Nephron (organoid): ENCODE measurements at regions not wholly inside any gene's neighbourhood (a gene's known extent, or its start where the extent isn't known, plus 50 kb on each side); places are given as distances from the start of the nearest gene placed in this dataset.
A peak's percentile ranks its signal among the peaks of the same experiment; 100 is the strongest.

Source experiments
- H3K27ac Mint-ChIP-seq, 3 experiments: 2 replicates each; pipeline ENCODE4 v1.8.0; 2020; ENCODE audit warnings: mixed read lengths in 3 of 3, mild to moderate bottlenecking in 2 of 3, moderate library complexity in 1 of 3
- H3K27me3 Mint-ChIP-seq: 2 replicates; pipeline ENCODE4 v1.8.0; 2021; ENCODE audit warnings: low read depth, mild to moderate bottlenecking, moderate library complexity, mixed read lengths
- H3K36me3 Mint-ChIP-seq: 2 replicates; pipeline ENCODE4 v1.8.0; 2020; ENCODE audit warnings: low read depth, mixed read lengths
- H3K4me1 Mint-ChIP-seq: 2 replicates; pipeline ENCODE4 v1.8.0; 2020; ENCODE audit warnings: mixed read lengths
- H3K4me3 Mint-ChIP-seq, 3 experiments: 2 replicates each; pipeline ENCODE4 v1.8.0; 2020; ENCODE audit warnings: mild to moderate bottlenecking in 3 of 3, mixed read lengths in 3 of 3, moderate library complexity in 2 of 3
- H3K9me3 Mint-ChIP-seq: 2 replicates; pipeline ENCODE4 v1.8.0; 2020; ENCODE audit warnings: mixed read lengths
- CTCF ChIP-seq, 3 experiments: fragments of 200-600 bp; sonication (generic); IDR thresholded peaks; one replicate each; pipeline ENCODE4 v1.5.0; 2021; ENCODE audit warnings: antibody characterized with exemption in 3 of 3; ENCODE audit not compliant: unreplicated experiment in 3 of 3

GRCh38 chr6:33907227-33907626 lies 103.4 kb upstream of the MLN start:
- Mint-ChIP-seq H3K36me3 (no peaks in the 10 kb centered on the region), H3K27ac (peak overlapping the region; percentile 30 to 92 (median 71)), H3K4me1 (peaks cover 42% of the 10 kb centered on the region), H3K27me3 (peaks cover 22% of the 10 kb centered on the region), H3K4me3 (no peak overlapping the region), H3K9me3 (no peaks in the 10 kb centered on the region)
- TF ChIP-seq CTCF (IDR thresholded peaks at IDR 0.05; ENCODE audit: unreplicated experiment in 3 of 3), result no peak

GRCh38 chr6:33906439-33906838 lies 102.6 kb upstream of the MLN start:
- TF ChIP-seq CTCF (IDR thresholded peaks at IDR 0.05; ENCODE audit: unreplicated experiment in 3 of 3), result no peak
- Mint-ChIP-seq H3K27me3 (peaks cover 19% of the 10 kb centered on the region), H3K4me1 (peaks cover 43% of the 10 kb centered on the region), H3K27ac (peak overlapping the region; percentile 30 to 92 (median 71)), H3K9me3 (no peaks in the 10 kb centered on the region), H3K4me3 (no peak overlapping the region), H3K36me3 (no peaks in the 10 kb centered on the region)

GRCh38 chr6:33905071-33905609 lies 101.3 kb upstream of the MLN start:
- Mint-ChIP-seq H3K9me3 (no peaks in the 10 kb centered on the region), H3K4me1 (peaks cover 47% of the 10 kb centered on the region), H3K36me3 (no peaks in the 10 kb centered on the region), H3K27ac (peak overlapping the region in 2 of 3 experiments; percentile 46 to 92), H3K4me3 (no peak overlapping the region), H3K27me3 (peaks cover 19% of the 10 kb centered on the region)
- TF ChIP-seq CTCF (IDR thresholded peaks at IDR 0.05; ENCODE audit: unreplicated experiment in 3 of 3), result no peak

- Mint-ChIP-seq H3K9me3 (no peaks in the 10 kb centered on the region), H3K36me3 (no peaks in the 10 kb centered on the region), H3K4me3 (no peak overlapping the region), H3K27me3 (peaks cover 19% of the 10 kb centered on the region), H3K4me1 (peaks cover 47% of the 10 kb centered on the region), H3K27ac (peak overlapping the region; percentile 46 to 92 (median 64))
- no peak for TF ChIP-seq CTCF (IDR thresholded peaks at IDR 0.05; ENCODE audit: unreplicated experiment in 3 of 3)
These were observed 100.9 kb upstream of the MLN start for GRCh38 chr6:33904747-33905065.

- H3K27me3 Mint-ChIP-seq, result peaks cover 19% of the 10 kb centered on the region
- peak overlapping the region; percentile 46 to 92 (median 64) for H3K27ac Mint-ChIP-seq
- H3K4me1 Mint-ChIP-seq, result peaks cover 47% of the 10 kb centered on the region
- H3K4me3 Mint-ChIP-seq, result no peak overlapping the region
- H3K36me3 Mint-ChIP-seq, result no peaks in the 10 kb centered on the region
- no peaks in the 10 kb centered on the region for H3K9me3 Mint-ChIP-seq
- TF ChIP-seq CTCF (IDR thresholded peaks at IDR 0.05; ENCODE audit: unreplicated experiment in 3 of 3), result no peak
These were observed 100.4 kb upstream of the MLN start for GRCh38 chr6:33904050-33904746.

GRCh38 chr6:33903579-33903978 lies 99.8 kb upstream of the MLN start:
- no peaks in the 10 kb centered on the region for H3K36me3 Mint-ChIP-seq

More at GRCh38 chr6:33903579-33903978, 99.8 kb upstream of the MLN start:
- TF ChIP-seq CTCF (IDR thresholded peaks at IDR 0.05; ENCODE audit: unreplicated experiment in 3 of 3), result no peak
- Mint-ChIP-seq H3K4me1 (peaks cover 42% of the 10 kb centered on the region), H3K9me3 (no peaks in the 10 kb centered on the region), H3K27ac (peak overlapping the region in 1 of 3 experiments; percentile 92), H3K27me3 (peaks cover 22% of the 10 kb centered on the region), H3K4me3 (no peak overlapping the region)
